BLaER1 (cell line): ENCODE measurements at regions not wholly inside any gene's neighbourhood (a gene's known extent, or its start where the extent isn't known, plus 50 kb on each side); places are given as distances from the start of the nearest gene placed in this dataset.
A peak's percentile ranks its signal among the peaks of the same experiment; 100 is the strongest.

Experiments
- H3K27ac ChIP-seq: shearing (Covaris generic); formaldehyde crosslinking; 2 replicates; pipeline ENCODE4 v1.8.1; 2022
- H3K27me3 ChIP-seq: shearing (Covaris generic); formaldehyde crosslinking; 2 replicates; pipeline ENCODE4 v1.8.1; 2022
- H3K36me3 ChIP-seq: shearing (Covaris generic); formaldehyde crosslinking; 2 replicates; pipeline ENCODE4 v1.8.1; 2022
- H3K4me1 ChIP-seq: shearing (Covaris generic); formaldehyde crosslinking; 2 replicates; pipeline ENCODE4 v1.8.1; 2022
- H3K4me2 ChIP-seq: shearing (Covaris generic); formaldehyde crosslinking; 2 replicates; pipeline ENCODE4 v1.8.1; 2022
- H3K4me3 ChIP-seq: shearing (Covaris generic); formaldehyde crosslinking; 2 replicates; pipeline ENCODE4 v1.8.1; 2022
- H3K9ac ChIP-seq: shearing (Covaris generic); formaldehyde crosslinking; 2 replicates; pipeline ENCODE4 v1.8.1; 2022
- H3K9me3 ChIP-seq: shearing (Covaris generic); formaldehyde crosslinking; 2 replicates; pipeline ENCODE4 v1.8.1; 2022
- H4K20me1 ChIP-seq: shearing (Covaris generic); formaldehyde crosslinking; 2 replicates; pipeline ENCODE4 v1.8.1; 2022
- Cebpa-rat ChIP-seq: shearing (Covaris generic); IDR thresholded peaks from 2 replicates; pipeline ENCODE4 v1.8.1; 2022

DNA sequence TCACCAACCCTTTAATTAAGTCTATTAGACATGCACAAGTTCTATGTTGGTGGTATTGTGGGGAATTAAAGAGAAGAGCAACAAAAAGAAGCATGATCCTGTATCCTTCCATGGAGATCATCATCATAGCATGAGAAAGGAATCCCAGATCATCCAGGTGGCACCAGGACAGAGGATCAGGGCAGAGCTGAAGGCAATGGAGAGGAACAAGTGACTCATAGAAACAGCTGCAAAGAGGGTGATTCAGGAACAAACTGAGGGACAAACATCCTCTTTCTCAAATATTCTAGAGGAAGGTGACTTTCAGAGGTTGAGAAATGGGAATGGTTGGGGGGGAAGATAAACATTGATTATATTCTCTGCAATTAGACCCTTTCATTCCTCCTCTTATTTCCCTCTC is 105.5 kb upstream of the OTUD4 start:
- no peaks in the 10 kb centered on the region for H3K36me3 ChIP-seq
- no peak overlapping the region for H3K9ac ChIP-seq
- H3K27me3 ChIP-seq, result no peaks in the 10 kb centered on the region
- no peak overlapping the region for H3K4me3 ChIP-seq
- H3K9me3 ChIP-seq, result no peaks in the 10 kb centered on the region
- H3K4me2 ChIP-seq, result no peak overlapping the region
- no peak overlapping the region for H3K27ac ChIP-seq
- TF ChIP-seq Cebpa-rat, result no peak
- no peaks in the 10 kb centered on the region for H4K20me1 ChIP-seq
- no peaks in the 10 kb centered on the region for H3K4me1 ChIP-seq

DNA sequence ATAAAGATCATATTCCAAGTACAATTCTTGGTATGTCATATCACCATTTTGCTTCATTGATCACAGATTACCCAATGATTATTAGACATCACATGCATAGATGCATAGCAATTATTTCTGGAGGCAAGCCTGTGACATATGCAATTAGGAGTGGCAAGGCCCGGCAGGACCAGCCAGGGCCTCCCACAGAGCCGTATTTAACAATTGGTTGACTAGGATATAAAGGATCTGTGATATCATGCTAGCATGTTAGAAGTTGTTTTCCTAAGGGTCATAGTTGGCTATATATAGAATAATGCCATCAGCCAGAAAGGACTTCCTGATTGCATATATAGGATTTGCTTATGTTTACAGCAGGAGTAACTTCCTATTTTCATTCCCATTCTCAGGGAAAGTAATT is 103.5 kb upstream of the OTUD4 start:
- no peak overlapping the region for H3K4me2 ChIP-seq
- H3K4me3 ChIP-seq, result no peak overlapping the region
- H3K9ac ChIP-seq, result no peak overlapping the region
- no peaks in the 10 kb centered on the region for H3K36me3 ChIP-seq
- no peaks in the 10 kb centered on the region for H3K9me3 ChIP-seq
- no peaks in the 10 kb centered on the region for H4K20me1 ChIP-seq
- H3K4me1 ChIP-seq, result no peaks in the 10 kb centered on the region
- no peaks in the 10 kb centered on the region for H3K27me3 ChIP-seq
- no peak for TF ChIP-seq Cebpa-rat
- H3K27ac ChIP-seq, result no peak overlapping the region

DNA sequence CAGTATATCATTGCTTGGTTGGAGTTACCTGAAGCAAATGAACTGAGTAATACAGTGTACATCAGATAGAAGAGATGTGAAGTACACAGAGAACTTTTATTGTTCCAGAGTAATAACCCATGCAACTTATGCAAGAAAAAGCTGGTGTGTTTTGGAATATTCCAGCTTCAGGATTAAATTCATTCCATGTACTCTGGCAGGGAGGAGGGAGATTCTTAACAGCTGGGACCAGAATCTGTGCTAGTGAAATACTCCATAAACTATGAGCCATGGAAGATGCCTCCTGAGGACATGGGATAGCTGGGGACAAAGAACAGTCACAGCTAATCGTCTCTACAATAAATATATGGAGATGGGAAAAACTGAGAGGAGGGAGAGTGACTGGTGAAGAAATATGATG is 101.6 kb upstream of the OTUD4 start:
- TF ChIP-seq Cebpa-rat, result no peak
- H3K9ac ChIP-seq, result no peak overlapping the region
- no peaks in the 10 kb centered on the region for H3K9me3 ChIP-seq
- H3K4me2 ChIP-seq, result no peak overlapping the region
- H3K27ac ChIP-seq, result no peak overlapping the region
- H3K4me1 ChIP-seq, result no peaks in the 10 kb centered on the region
- no peaks in the 10 kb centered on the region for H3K27me3 ChIP-seq
- no peaks in the 10 kb centered on the region for H4K20me1 ChIP-seq
- H3K4me3 ChIP-seq, result no peak overlapping the region
- H3K36me3 ChIP-seq, result no peaks in the 10 kb centered on the region

DNA sequence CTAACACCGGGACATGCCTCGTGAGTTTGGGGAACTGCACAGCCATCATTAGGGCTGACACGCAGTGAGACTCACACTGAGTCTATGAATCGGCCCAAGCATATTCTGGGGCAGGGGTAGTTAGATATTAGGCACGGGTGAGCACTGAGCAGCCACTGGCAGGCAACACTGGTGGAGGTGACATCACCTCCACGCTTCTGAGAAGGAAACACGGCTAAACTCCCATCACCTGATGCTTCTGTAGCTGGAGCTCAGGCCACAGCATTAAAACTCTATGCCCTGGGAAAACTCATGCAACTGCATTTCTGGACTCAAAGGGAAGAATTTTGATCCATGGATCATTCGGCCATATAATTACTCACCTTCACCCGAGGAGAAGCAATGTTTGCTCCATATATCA is 100.8 kb upstream of the OTUD4 start:
- H3K4me2 ChIP-seq, result no peak overlapping the region
- H3K4me3 ChIP-seq, result no peak overlapping the region
- H3K27ac ChIP-seq, result no peak overlapping the region
- no peak overlapping the region for H3K9ac ChIP-seq
- H3K4me1 ChIP-seq, result no peaks in the 10 kb centered on the region
- TF ChIP-seq Cebpa-rat, result no peak
- no peaks in the 10 kb centered on the region for H4K20me1 ChIP-seq
- H3K36me3 ChIP-seq, result no peaks in the 10 kb centered on the region
- no peaks in the 10 kb centered on the region for H3K9me3 ChIP-seq
- no peaks in the 10 kb centered on the region for H3K27me3 ChIP-seq

DNA sequence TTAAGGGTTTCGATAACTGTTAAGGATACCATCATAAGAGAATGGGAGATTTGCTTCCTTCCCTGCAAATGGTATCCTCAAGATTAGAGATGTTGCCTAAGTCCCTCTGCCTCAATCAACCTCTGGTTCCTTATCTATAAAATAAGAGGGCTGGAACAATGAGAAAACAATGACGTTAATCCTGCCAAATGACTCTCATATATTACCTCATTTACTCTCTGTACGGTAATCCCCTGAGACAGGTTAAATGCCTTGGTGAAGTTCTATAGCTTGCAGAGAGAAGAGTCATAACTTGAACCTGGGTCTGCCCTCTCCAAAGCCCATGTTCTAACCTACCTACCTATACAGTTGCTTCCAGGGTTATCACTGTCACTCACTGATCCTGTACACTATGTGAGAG is 100.2 kb upstream of the OTUD4 start:
- Histone ChIP-seq H3K27ac (no peak overlapping the region), H3K27me3 (no peaks in the 10 kb centered on the region), H3K4me2 (no peak overlapping the region), H3K4me1 (no peaks in the 10 kb centered on the region), H3K9me3 (no peaks in the 10 kb centered on the region), H4K20me1 (no peaks in the 10 kb centered on the region), H3K9ac (no peak overlapping the region), H3K4me3 (no peak overlapping the region), H3K36me3 (no peaks in the 10 kb centered on the region)
- no peak for TF ChIP-seq Cebpa-rat

DNA sequence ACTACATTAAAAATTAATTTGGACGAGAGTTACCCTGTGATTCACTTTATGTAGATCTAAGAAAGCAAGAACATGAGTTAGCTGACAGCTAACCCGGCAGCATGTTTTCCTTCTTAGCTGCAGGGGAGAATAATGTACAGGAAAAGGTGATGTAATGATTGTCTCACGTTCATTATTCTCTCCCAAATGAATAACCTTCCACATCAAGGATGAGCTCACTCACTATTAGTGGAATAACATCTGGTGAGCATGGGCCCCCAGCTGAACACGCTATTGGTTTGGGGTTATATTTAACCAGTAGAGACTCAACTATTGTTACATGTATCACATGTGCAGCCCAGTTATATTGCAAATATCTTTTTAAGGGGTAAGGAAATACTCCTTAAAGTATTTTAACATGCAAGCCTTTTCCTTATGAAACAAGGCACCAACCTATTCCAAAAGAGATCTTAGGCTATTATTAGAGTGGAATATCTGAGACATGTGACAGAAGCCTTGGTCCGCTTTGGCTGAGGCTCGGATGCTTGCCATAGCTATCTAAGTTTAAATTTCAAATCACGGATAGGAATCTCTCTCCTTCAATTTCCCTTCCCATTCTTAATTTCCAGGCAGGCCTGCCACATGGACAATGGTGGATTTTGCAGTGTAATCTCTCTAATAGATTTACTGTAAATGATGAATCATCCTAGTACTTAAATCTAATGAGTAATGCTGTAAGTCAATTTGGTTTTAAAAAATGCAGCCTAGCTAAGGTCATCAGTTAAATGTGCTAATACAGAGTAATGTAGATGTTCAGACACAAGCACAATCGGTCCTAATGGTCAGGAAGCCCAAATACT is 99.0 kb upstream of the OTUD4 start:
- no peak overlapping the region for H3K27ac ChIP-seq
- H3K4me3 ChIP-seq, result no peak overlapping the region
- TF ChIP-seq Cebpa-rat, result no peak
- peak overlapping the region; percentile 21; the same call in 1 of the 2 replicates for H3K4me2 ChIP-seq
- H3K4me1 ChIP-seq, result no peaks in the 10 kb centered on the region
- H3K9ac ChIP-seq, result no peak overlapping the region
- no peaks in the 10 kb centered on the region for H3K36me3 ChIP-seq
- H4K20me1 ChIP-seq, result no peaks in the 10 kb centered on the region
- H3K27me3 ChIP-seq, result no peaks in the 10 kb centered on the region
- 0 out of 2 replicates have a peak, but pooled peaks cover 4% of the 10 kb centered on the region for H3K9me3 ChIP-seq

DNA sequence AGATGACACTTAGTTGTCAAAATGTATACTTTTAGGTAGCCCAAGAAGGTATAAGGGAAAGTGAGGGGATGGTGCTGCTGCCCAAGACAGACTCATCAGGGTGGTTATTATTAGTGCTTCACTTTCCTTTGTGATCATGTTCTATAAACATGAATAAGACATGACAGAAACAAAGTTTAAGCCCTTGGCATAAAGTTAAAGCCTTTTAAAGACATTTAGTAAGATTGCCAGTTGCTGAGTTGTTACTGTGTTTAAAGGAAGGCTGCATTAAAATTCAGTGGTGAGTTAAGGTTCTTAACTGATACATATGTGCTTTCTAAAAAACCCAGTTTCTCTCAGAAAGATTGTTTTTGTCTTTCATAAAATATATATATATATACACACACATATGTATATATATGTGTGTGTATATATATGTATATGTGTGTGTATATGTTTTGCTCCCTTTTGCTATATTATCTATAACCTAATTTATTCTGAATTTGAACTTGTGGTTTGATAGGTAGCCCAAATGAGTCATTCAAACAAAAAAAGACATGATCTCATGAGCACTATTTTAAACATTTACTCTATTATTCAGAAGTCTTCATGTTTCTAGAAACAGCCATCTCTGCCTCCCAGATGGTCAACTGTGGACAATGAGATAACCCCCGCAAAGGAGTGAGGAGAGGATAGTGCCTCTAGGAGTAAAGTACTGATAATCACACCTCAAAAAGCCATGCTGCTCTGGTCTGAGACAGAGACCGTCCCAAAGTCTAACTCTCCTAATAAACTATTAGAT is 98.1 kb upstream of the OTUD4 start:
- Histone ChIP-seq H3K27ac (no peak overlapping the region), H3K9ac (no peak overlapping the region)

DNA sequence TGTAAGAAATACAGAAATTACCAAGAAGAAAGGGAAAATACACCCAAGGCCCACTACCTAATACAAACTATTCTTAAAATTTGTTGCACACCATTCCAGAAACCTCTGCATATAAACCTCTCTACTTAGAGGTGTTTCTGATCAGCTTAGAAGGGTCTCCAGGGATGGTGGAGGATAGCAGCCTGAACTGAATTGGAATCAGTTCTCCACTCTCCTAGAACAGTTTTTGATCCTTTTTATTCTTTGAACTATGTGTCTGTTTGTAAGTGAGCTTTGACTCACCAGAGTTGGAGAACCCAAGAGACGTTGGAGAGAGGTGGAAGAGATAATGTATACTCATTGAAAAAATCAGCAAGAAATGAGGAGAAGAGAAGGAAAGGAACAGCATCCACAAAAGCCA is 96.6 kb upstream of the OTUD4 start:
- Histone ChIP-seq H4K20me1 (no peaks in the 10 kb centered on the region), H3K4me3 (no peak overlapping the region), H3K9me3 (peaks cover 14% of the 10 kb centered on the region), H3K4me1 (no peaks in the 10 kb centered on the region), H3K9ac (no peak overlapping the region), H3K36me3 (no peaks in the 10 kb centered on the region), H3K27me3 (no peaks in the 10 kb centered on the region), H3K27ac (no peak overlapping the region), H3K4me2 (no peak overlapping the region)
- no peak for TF ChIP-seq Cebpa-rat

More for the DNA sequence above, 98.1 kb upstream of the OTUD4 start:
- TF ChIP-seq Cebpa-rat, result no peak
- H3K4me3 ChIP-seq, result no peak overlapping the region
- H4K20me1 ChIP-seq, result no peaks in the 10 kb centered on the region
- no peaks in the 10 kb centered on the region for H3K36me3 ChIP-seq
- H3K9me3 ChIP-seq, result peaks cover 8% of the 10 kb centered on the region
- peak overlapping the region; percentile 21; the same call in 1 of the 2 replicates for H3K4me2 ChIP-seq
- no peaks in the 10 kb centered on the region for H3K4me1 ChIP-seq
- H3K27me3 ChIP-seq, result no peaks in the 10 kb centered on the region

DNA sequence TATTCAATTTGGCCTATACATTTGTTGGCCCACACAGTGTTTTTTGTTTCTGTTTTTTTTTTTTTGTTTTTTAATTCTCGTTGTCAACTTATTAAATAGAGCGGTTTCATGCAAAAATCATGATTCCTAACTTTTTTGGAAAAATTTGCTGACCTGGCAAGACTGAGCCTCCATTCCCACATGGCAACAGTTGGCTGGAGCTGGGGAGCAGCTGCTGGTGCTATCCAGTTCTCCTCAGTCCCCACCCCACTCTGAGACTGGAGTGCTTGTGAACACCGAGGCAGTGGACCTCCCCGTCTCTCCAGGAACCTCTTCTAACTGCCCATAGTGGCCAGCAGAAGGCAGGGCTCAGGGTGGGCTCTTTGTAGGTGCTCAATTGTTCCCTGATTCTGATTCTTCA is 95.7 kb upstream of the OTUD4 start:
- H3K27me3 ChIP-seq, result no peaks in the 10 kb centered on the region
- TF ChIP-seq Cebpa-rat, result no peak
- H3K4me3 ChIP-seq, result no peak overlapping the region

DNA sequence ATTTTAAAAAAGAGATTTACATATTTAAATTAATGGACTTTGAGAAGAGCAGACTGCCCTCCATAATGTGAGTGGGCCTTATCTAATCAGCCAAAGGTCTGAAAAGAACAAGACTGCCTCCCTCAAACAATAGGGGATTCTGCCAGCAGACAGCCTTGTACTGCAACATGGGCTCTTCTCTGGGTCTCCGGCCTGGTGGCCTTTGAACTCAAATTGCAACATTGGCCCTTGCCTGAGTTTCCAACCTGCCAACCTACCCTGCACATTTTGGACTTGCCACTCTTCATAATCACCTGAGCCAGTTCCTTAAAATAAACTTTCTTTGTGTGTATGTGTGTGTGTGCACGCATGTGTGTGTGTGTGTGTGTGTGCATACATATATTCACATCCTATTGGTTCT is 90.8 kb upstream of the OTUD4 start:
- no peak for TF ChIP-seq Cebpa-rat
- H3K9me3 ChIP-seq, result peaks cover 14% of the 10 kb centered on the region
- H3K4me1 ChIP-seq, result no peaks in the 10 kb centered on the region
- no peak overlapping the region for H3K27ac ChIP-seq
- H3K4me3 ChIP-seq, result no peak overlapping the region
- H3K36me3 ChIP-seq, result no peaks in the 10 kb centered on the region
- no peaks in the 10 kb centered on the region for H3K27me3 ChIP-seq
- H3K4me2 ChIP-seq, result no peak overlapping the region
- H4K20me1 ChIP-seq, result no peaks in the 10 kb centered on the region
- H3K9ac ChIP-seq, result no peak overlapping the region

More for the DNA sequence above, 95.7 kb upstream of the OTUD4 start:
- H3K9ac ChIP-seq, result no peak overlapping the region
- peaks cover 14% of the 10 kb centered on the region for H3K9me3 ChIP-seq
- no peaks in the 10 kb centered on the region for H3K4me1 ChIP-seq
- no peaks in the 10 kb centered on the region for H3K36me3 ChIP-seq
- H4K20me1 ChIP-seq, result no peaks in the 10 kb centered on the region
- no peak overlapping the region for H3K27ac ChIP-seq
- no peak overlapping the region for H3K4me2 ChIP-seq
